ENCODE measurements at regions not wholly inside any gene's neighbourhood (a gene's known extent, or its start where the extent isn't known, plus 50 kb on each side); places are given as distances from the start of the nearest gene placed in this dataset.

DNA sequence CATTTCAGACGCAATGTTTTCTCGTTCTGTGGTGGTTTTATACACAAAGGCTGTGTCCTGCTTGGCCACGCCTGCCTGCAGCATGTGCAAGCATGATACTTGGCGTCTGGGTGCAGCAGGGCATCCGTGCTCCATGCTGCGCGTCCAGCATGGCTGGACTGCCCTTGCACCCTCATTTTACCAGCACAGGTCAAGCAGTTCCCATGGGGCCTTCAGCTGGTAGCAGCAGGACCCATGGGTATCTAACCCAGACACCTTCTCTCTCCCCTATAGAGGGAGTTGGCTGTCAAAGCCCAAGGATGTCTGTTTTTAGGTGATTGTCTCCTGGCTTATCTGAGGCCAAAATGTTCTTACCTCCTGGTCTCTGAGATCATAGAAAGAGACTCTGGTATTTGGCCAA lies 158.3 kb upstream of the PITX1 start:
- no peaks in the 10 kb centered on the region for H3K27me3 ChIP-seq (ENCODE audit: control insufficient read depth in 2 of 2, insufficient read depth in 2 of 2, low read length in 2 of 2)
- H3K4me3 ChIP-seq (ENCODE audit: low read length) = no peak overlapping the region
- ATAC-seq = no peak
- POLR2A ChIA-PET = no interaction called here
- Mint-ChIP-seq H3K4me1 (peaks cover 0 to 8% (median 2%) of the 10 kb centered on the region in 7 donors), H3K4me3 (peak overlapping the region in 2 of 10 donors; percentile 7 to 31), H3K9me3 (peaks cover 0 to 3% (median 0%) of the 10 kb centered on the region in 11 donors), H3K27me3 (peaks cover 19 to 77% (median 29%) of the 10 kb centered on the region in 5 donors), H3K27ac (no peak overlapping the region), H3K36me3 (no peaks in the 10 kb centered on the region)
- no peaks in the 10 kb centered on the region for H3K9me3 ChIP-seq (ENCODE audit: control insufficient read depth in 2 of 3, low read length in 3 of 3)
- no peak overlapping the region for H3K27ac ChIP-seq (ENCODE audit: low read depth, low read length)
- CTCF ChIA-PET = interaction anchor here (1.7 kb wide), 1 partner anchor 275 kb away, joined by 6 read pairs; no protein-coding TSS in a partner anchor
- peaks cover 0 to 7% of the 10 kb centered on the region in 2 donors for H3K4me1 ChIP-seq (ENCODE audit: control insufficient read depth in 2 of 2, insufficient read depth in 2 of 2, low read length in 2 of 2)
- intact Hi-C loops (cut with micrococcal nuclease) = loop anchor here (5.0 to 10.0 kb wide), 3 partner anchors 285 to 410 kb away; partner anchors contain the start of gene PCBD2 (in 1 of the 2)
- no peaks in the 10 kb centered on the region for H3K36me3 ChIP-seq (ENCODE audit: control insufficient read depth in 2 of 3, insufficient read depth in 3 of 3, low read length in 3 of 3)
- DNase-seq = no peak

DNA sequence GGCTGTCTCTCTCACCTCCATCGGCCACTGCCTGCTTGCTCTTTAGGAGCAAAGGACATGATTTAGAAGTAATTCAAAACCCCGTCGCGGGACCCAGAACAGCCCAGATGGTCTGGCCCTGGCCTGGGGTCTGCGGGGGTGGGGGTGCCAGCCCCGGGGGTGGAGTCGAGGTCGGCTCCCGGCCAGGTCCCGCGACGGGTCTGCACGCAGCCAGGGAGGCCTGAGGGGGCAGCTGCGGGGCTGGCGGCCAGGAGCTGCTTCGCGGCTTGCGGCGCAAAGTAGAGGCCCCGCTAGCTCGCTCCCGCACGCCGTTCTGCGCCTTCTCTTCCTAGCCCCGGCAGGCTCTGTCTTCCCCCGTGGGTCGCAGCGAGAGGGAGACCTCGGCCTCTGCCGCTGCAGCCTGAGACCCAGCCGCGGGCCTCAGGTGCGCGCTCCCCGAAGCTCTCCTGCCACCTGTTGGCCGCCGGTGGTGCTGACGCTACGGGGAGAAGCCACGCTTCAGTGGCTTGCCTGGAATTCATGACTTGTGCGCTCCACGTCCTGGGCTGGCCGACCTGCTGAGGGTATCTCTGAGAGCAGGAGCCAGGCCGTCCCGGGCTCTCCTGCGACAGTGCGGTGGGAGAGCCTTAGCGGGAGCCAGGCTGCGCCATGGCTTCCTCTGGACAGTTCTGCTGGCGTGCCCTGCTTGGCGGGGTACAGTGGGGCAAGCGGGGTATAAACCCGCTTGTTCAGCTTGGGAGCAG lies 157.2 kb upstream of the PITX1 start:
- ChIA-PET CTCF (interaction anchor here (0.6 to 1.7 kb wide), 4 partner anchors 141 to 360 kb away, joined by 3 to 6 read pairs (median 5); no protein-coding TSS in a partner anchor), POLR2A (no interaction called here)
- Mint-ChIP-seq H3K27me3 (peaks cover 19 to 76% (median 25%) of the 10 kb centered on the region in 5 donors), H3K4me3 (peak overlapping the region; percentile 75 to 89 (median 80)), H3K4me1 (peaks cover 0 to 8% (median 2%) of the 10 kb centered on the region in 7 donors), H3K9me3 (no peaks in the 10 kb centered on the region), H3K27ac (no peak overlapping the region), H3K36me3 (no peaks in the 10 kb centered on the region)
- no peaks in the 10 kb centered on the region for H3K9me3 ChIP-seq (ENCODE audit: control insufficient read depth in 2 of 3, low read length in 3 of 3)
- ATAC-seq (peak; percentile 95), DNase-seq (peak; percentile 44 to 77 (median 68))
- H3K27me3 ChIP-seq (ENCODE audit: control insufficient read depth in 2 of 2, insufficient read depth in 2 of 2, low read length in 2 of 2) = no peaks in the 10 kb centered on the region
- H3K4me3 ChIP-seq (ENCODE audit: low read length) = peak overlapping the region; percentile 44
- H3K27ac ChIP-seq (ENCODE audit: low read depth, low read length) = no peak overlapping the region
- intact Hi-C loops (cut with micrococcal nuclease) = loop anchor here (1.0 to 10.0 kb wide), 7 partner anchors 141 to 453 kb away; partner anchors contain the start of genes CAMLG (in 1 of the 2), PCBD2 (in 1 of the 2) and PITX1 (in 1 of the 2)
- H3K36me3 ChIP-seq (ENCODE audit: control insufficient read depth in 2 of 3, insufficient read depth in 3 of 3, low read length in 3 of 3) = no peaks in the 10 kb centered on the region
- peaks cover 0 to 7% of the 10 kb centered on the region in 2 donors for H3K4me1 ChIP-seq (ENCODE audit: control insufficient read depth in 2 of 2, insufficient read depth in 2 of 2, low read length in 2 of 2)

DNA sequence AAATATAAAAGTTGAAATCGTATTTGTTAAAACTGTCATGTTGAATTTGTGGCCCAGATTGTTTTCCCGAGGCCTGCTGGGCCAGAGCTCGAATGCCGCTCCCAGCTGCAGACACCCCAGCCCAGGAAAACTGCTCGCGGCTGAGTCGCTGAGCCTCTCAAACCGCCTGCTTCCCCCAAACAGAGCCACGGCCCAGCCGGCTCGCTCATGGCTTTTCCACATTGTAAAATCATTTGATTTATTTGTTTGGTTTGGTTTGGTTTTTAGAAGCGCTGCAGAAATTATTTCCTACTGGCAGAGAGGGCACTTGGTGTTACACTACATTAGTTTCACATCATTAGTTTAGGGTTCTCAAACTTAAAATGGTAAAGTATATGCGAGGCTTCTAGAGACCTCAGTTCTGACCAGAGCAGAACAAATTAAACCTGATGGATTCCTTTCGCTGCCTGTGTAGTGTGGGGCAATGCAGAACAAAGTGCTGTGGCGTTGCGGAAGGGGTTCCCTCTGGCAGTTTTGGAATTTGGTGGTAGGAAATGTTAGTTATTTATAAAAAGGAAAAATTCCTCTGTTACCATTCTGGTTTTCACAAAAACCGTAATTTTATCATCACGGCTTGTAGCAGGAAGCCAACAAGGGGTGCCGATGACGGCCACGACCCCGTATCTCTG lies 156.5 kb upstream of the PITX1 start:
- H3K9me3 Mint-ChIP-seq = no peaks in the 10 kb centered on the region
- H3K27me3 Mint-ChIP-seq = peaks cover 19 to 72% (median 25%) of the 10 kb centered on the region in 5 donors
- intact Hi-C loops (cut with micrococcal nuclease) = loop anchor here (1.0 to 10.0 kb wide), 7 partner anchors 142 to 452 kb away; partner anchors contain the start of genes CAMLG (in 1 of the 2), PCBD2 (in 1 of the 2) and PITX1 (in 1 of the 2)
- H3K36me3 Mint-ChIP-seq = no peaks in the 10 kb centered on the region
- DNase-seq (peak in 1 of 9 donors; percentile 5), ATAC-seq (no peak)
- Histone ChIP-seq H3K27ac (ENCODE audit: low read depth, low read length) (no peak overlapping the region), H3K4me1 (ENCODE audit: control insufficient read depth in 2 of 2, insufficient read depth in 2 of 2, low read length in 2 of 2) (peaks cover 0 to 7% of the 10 kb centered on the region in 2 donors), H3K4me3 (ENCODE audit: low read length) (peak overlapping the region; percentile 44), H3K9me3 (ENCODE audit: control insufficient read depth in 2 of 3, low read length in 3 of 3) (no peaks in the 10 kb centered on the region), H3K36me3 (ENCODE audit: control insufficient read depth in 2 of 3, insufficient read depth in 3 of 3, low read length in 3 of 3) (no peaks in the 10 kb centered on the region), H3K27me3 (ENCODE audit: control insufficient read depth in 2 of 2, insufficient read depth in 2 of 2, low read length in 2 of 2) (no peaks in the 10 kb centered on the region)
- ChIA-PET POLR2A (no interaction called here), CTCF (interaction anchor here (0.6 to 1.7 kb wide), 2 partner anchors 273 kb away, joined by 3 to 6 read pairs; no protein-coding TSS in a partner anchor)
- peak overlapping the region; percentile 9 to 86 (median 68) for H3K4me3 Mint-ChIP-seq
- H3K4me1 Mint-ChIP-seq = peaks cover 0 to 8% (median 4%) of the 10 kb centered on the region in 7 donors
- no peak overlapping the region for H3K27ac Mint-ChIP-seq

DNA sequence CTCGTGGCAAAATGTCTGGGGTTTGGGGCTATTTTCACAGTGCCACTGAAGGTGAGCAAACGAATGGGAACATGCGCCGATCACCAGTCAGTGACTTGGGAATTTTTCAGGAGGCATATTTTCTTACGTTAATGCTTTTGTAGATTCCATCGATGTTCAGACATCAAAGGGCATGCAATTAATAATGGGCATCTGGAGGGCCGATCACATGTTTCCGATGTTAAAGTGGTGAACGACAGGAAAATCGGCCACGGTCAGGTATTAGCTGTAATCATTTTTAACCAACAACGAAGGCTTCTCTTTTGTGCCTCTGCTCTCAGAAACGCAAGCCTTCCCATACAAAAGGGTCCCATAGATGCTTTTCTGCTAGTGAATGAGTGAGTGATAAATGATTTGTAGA lies 155.0 kb upstream of the PITX1 start:
- DNase-seq = no peak
- no peak overlapping the region for H3K27ac ChIP-seq (ENCODE audit: low read depth, low read length)
- H3K4me1 ChIP-seq (ENCODE audit: control insufficient read depth in 2 of 2, insufficient read depth in 2 of 2, low read length in 2 of 2) = peaks cover 0 to 7% of the 10 kb centered on the region in 2 donors
- no peaks in the 10 kb centered on the region for H3K36me3 ChIP-seq (ENCODE audit: control insufficient read depth in 2 of 3, insufficient read depth in 3 of 3, low read length in 3 of 3)
- Mint-ChIP-seq H3K27ac (no peak overlapping the region), H3K4me3 (no peak overlapping the region), H3K36me3 (no peaks in the 10 kb centered on the region), H3K27me3 (peaks cover 14 to 63% (median 25%) of the 10 kb centered on the region in 5 donors), H3K9me3 (no peaks in the 10 kb centered on the region), H3K4me1 (peaks cover 0 to 15% (median 5%) of the 10 kb centered on the region in 7 donors)
- ChIA-PET CTCF (no interaction called here), POLR2A (no interaction called here)
- intact Hi-C loops (cut with micrococcal nuclease) = no loop called here
- ATAC-seq = no peak
- H3K4me3 ChIP-seq (ENCODE audit: low read length) = no peak overlapping the region
- no peaks in the 10 kb centered on the region for H3K9me3 ChIP-seq (ENCODE audit: control insufficient read depth in 2 of 3, low read length in 3 of 3)
- no peaks in the 10 kb centered on the region for H3K27me3 ChIP-seq (ENCODE audit: control insufficient read depth in 2 of 2, insufficient read depth in 2 of 2, low read length in 2 of 2)

DNA sequence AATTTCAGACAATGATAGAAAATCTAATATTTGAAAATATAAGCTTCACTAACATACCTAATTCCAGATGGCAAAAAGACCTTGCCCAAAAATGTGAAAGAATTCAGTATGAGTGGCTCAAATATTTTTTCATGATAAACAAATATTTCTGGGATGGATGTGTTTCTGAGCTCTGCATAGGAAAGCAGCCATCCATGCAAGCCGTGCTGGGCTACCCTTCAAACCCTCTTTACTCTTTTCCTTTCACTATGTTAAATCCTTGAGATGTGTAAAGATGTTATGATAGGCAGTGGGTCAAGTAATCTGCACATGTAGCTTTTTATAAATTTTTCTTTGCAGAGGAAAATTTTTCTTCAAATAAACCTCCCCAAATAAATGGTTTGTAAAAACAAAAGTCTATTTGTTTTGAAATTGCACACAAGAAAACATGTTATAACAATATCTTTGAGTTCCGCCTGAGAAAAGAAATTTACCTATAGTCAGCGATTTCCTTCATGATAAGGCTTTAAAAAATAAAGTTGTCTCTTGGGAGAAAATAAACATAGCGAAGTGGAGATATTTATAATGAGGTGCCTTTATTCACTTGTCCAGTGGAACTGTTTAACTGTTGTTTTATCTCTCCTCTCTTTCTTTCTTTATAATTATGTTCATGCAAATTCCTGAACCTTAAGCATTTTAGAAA lies 154.3 kb upstream of the PITX1 start:
- H3K4me1 Mint-ChIP-seq = peaks cover 0 to 15% (median 5%) of the 10 kb centered on the region in 7 donors
- POLR2A ChIA-PET = no interaction called here
- H3K9me3 ChIP-seq (ENCODE audit: control insufficient read depth in 2 of 3, low read length in 3 of 3) = no peaks in the 10 kb centered on the region
- H3K4me1 ChIP-seq (ENCODE audit: control insufficient read depth in 2 of 2, insufficient read depth in 2 of 2, low read length in 2 of 2) = peaks cover 0 to 7% of the 10 kb centered on the region in 2 donors
- DNase-seq = no peak
- no peak overlapping the region for H3K27ac ChIP-seq (ENCODE audit: low read depth, low read length)
- H3K36me3 Mint-ChIP-seq = no peaks in the 10 kb centered on the region
- no peaks in the 10 kb centered on the region for H3K27me3 ChIP-seq (ENCODE audit: control insufficient read depth in 2 of 2, insufficient read depth in 2 of 2, low read length in 2 of 2)
- H3K27ac Mint-ChIP-seq = no peak overlapping the region
- H3K27me3 Mint-ChIP-seq = peaks cover 14 to 56% (median 24%) of the 10 kb centered on the region in 5 donors
- no peak overlapping the region for H3K4me3 Mint-ChIP-seq
- H3K4me3 ChIP-seq (ENCODE audit: low read length) = no peak overlapping the region
- no peaks in the 10 kb centered on the region for H3K36me3 ChIP-seq (ENCODE audit: control insufficient read depth in 2 of 3, insufficient read depth in 3 of 3, low read length in 3 of 3)
- CTCF ChIA-PET = no interaction called here
- intact Hi-C loops (cut with micrococcal nuclease) = no loop called here
- no peaks in the 10 kb centered on the region for H3K9me3 Mint-ChIP-seq
- no peak for ATAC-seq

DNA sequence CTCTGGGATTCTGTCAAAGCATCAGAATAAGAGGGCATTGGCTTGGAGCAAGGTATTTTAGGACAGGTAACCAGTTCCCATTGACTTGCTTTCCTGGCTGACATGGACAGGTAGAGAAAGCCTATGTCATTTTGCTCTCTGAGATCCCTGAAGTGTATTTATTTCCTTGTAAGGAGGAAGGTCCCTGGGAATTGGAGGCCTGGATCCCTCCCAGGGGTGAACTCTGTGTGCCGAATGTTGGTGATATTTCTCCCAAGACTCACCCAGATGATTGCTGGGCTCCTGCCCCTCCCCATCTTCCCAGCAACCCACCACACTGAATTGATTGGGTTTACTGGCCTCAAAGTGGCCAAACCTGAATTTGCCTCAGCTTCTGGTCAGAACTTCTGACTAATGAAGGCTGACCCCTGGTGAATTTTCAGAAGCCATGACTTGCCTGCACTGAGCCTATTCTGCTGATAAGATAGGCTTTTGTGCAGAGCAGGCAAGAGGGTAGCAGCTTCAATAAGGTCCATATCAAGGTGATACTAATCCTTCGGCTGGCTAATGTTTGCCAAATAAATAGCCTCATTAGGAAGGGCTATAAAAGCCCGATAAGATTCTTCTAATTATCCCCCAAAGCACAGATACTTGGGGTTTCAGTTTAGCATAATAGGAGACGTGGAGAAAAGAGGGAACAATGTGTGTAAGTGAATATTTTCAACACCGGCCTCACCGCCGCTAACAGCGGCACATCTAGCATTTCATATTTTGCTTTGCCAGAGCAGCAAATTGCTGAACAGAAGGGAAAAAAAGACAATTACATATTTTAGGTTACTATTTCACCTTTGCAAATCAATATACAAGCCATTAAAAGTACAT lies 152.9 kb upstream of the PITX1 start:
- Mint-ChIP-seq H3K27ac (no peak overlapping the region), H3K36me3 (no peaks in the 10 kb centered on the region), H3K4me1 (peaks cover 0 to 15% (median 5%) of the 10 kb centered on the region in 7 donors), H3K27me3 (peaks cover 14 to 45% (median 19%) of the 10 kb centered on the region in 5 donors), H3K4me3 (no peak overlapping the region), H3K9me3 (no peaks in the 10 kb centered on the region)
- Histone ChIP-seq H3K36me3 (ENCODE audit: control insufficient read depth in 2 of 3, insufficient read depth in 3 of 3, low read length in 3 of 3) (no peaks in the 10 kb centered on the region), H3K27me3 (ENCODE audit: control insufficient read depth in 2 of 2, insufficient read depth in 2 of 2, low read length in 2 of 2) (no peaks in the 10 kb centered on the region), H3K4me1 (ENCODE audit: control insufficient read depth in 2 of 2, insufficient read depth in 2 of 2, low read length in 2 of 2) (peaks cover 0 to 7% of the 10 kb centered on the region in 2 donors), H3K9me3 (ENCODE audit: control insufficient read depth in 2 of 3, low read length in 3 of 3) (no peaks in the 10 kb centered on the region), H3K4me3 (ENCODE audit: low read length) (no peak overlapping the region), H3K27ac (ENCODE audit: low read depth, low read length) (no peak overlapping the region)
- ChIA-PET CTCF (no interaction called here), POLR2A (interaction anchor here (0.7 kb wide), 1 partner anchor 880 kb away, joined by 4 read pairs; no protein-coding TSS in a partner anchor)
- intact Hi-C loops (cut with micrococcal nuclease) = no loop called here
- ATAC-seq (no peak), DNase-seq (no peak)

Measured in naive thymus-derived CD4-positive, alpha-beta T cell (primary cell).